ENCODE measurements at regions not wholly inside any gene's neighbourhood (a gene's known extent, or its start where the extent isn't known, plus 50 kb on each side); places are given as distances from the start of the nearest gene placed in this dataset.

DNA sequence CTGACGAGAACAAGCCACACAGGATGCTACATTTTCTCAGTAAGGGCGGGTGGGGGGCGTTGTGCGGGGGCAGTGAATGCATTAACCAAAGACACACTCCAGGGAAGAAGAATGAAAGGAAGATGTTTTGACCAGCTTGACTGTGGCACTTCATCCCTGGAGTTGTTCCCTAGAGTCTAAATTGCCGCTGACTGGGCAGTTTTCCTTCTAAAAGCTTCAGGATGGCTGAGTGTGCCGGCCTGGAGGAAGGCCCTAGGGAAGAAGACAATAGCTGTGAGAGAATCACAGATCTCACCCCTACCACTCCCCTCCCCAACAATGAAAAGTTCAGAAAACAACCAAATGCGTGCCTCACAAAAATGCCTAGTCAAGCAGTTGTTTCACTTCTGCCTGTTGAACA lies 67.2 kb downstream of the NKX2-1 start:
- no TSS peak for BruUV-seq (replicated peaks)
- Mint-ChIP-seq H3K36me3 (ENCODE audit: insufficient read depth, unreplicated experiment) (no peaks in the 10 kb centered on the region), H3K27ac (ENCODE audit: unreplicated experiment) (no peak overlapping the region), H3K4me1 (ENCODE audit: low read depth, unreplicated experiment) (no peaks in the 10 kb centered on the region), H3K27me3 (ENCODE audit: unreplicated experiment) (no peaks in the 10 kb centered on the region), H3K9me3 (ENCODE audit: low read depth, unreplicated experiment) (no peaks in the 10 kb centered on the region), H3K4me3 (ENCODE audit: low read depth, unreplicated experiment) (no peak overlapping the region)
- no peak for DNase-seq
- CTCF ChIA-PET, result interaction anchor here (0.6 kb wide), 1 partner anchor 17 kb away, joined by 4 read pairs; no protein-coding TSS in a partner anchor
- intact Hi-C loops (cut with micrococcal nuclease; ENCODE audit: unreplicated experiment), result no loop called here
- TF ChIP-seq, protein P1, sequence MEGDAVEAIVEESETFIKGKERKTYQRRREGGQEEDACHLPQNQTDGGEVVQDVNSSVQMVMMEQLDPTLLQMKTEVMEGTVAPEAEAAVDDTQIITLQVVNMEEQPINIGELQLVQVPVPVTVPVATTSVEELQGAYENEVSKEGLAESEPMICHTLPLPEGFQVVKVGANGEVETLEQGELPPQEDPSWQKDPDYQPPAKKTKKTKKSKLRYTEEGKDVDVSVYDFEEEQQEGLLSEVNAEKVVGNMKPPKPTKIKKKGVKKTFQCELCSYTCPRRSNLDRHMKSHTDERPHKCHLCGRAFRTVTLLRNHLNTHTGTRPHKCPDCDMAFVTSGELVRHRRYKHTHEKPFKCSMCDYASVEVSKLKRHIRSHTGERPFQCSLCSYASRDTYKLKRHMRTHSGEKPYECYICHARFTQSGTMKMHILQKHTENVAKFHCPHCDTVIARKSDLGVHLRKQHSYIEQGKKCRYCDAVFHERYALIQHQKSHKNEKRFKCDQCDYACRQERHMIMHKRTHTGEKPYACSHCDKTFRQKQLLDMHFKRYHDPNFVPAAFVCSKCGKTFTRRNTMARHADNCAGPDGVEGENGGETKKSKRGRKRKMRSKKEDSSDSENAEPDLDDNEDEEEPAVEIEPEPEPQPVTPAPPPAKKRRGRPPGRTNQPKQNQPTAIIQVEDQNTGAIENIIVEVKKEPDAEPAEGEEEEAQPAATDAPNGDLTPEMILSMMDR (IDR thresholded peaks at IDR 0.05; ENCODE audit: unreplicated experiment), result no peak

- Mint-ChIP-seq H3K36me3 (ENCODE audit: insufficient read depth, unreplicated experiment) (no peaks in the 10 kb centered on the region), H3K27me3 (ENCODE audit: unreplicated experiment) (no peaks in the 10 kb centered on the region), H3K9me3 (ENCODE audit: low read depth, unreplicated experiment) (no peaks in the 10 kb centered on the region), H3K4me3 (ENCODE audit: low read depth, unreplicated experiment) (no peak overlapping the region), H3K4me1 (ENCODE audit: low read depth, unreplicated experiment) (no peaks in the 10 kb centered on the region), H3K27ac (ENCODE audit: unreplicated experiment) (no peak overlapping the region)
- DNase-seq, result no peak
- no TSS peak for BruUV-seq (replicated peaks)
- intact Hi-C loops (cut with micrococcal nuclease; ENCODE audit: unreplicated experiment), result no loop called here
- CTCF ChIA-PET, result interaction anchor here (0.5 kb wide), 1 partner anchor 67 kb away, joined by 3 read pairs; no protein-coding TSS in a partner anchor
- TF ChIP-seq, protein P1 (IDR thresholded peaks at IDR 0.05; ENCODE audit: unreplicated experiment), result no peak
These were observed 68.5 kb downstream of the NKX2-1 start for GRCh38 chr14:36451310-36452065.

DNA sequence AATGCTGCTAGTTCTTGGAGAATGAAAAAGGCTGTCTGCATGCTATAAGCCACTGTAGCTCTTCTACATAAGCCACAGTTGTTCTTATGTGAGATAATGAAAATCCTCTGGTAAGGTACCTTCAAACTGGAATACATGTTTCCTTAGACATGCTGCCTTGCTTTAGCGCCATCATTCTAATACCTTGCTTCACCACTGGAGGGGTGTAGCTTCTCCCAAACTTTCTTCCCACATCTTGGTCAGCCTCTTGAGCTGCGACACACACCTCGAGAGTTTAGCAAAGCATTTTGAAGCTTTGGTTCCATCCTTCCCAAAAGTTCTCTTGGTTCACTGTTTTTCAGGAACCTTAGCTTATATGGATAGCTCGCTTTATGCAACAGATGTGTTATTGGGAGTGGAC lies 69.5 kb downstream of the NKX2-1 start:
- no TSS peak for BruUV-seq (replicated peaks)
- intact Hi-C loops (cut with micrococcal nuclease; ENCODE audit: unreplicated experiment), result no loop called here
- DNase-seq, result no peak
- no peaks in the 10 kb centered on the region for H3K36me3 Mint-ChIP-seq (ENCODE audit: insufficient read depth, unreplicated experiment)
- H3K4me3 Mint-ChIP-seq (ENCODE audit: low read depth, unreplicated experiment), result no peak overlapping the region
- H3K27me3 Mint-ChIP-seq (ENCODE audit: unreplicated experiment), result no peaks in the 10 kb centered on the region
- H3K27ac Mint-ChIP-seq (ENCODE audit: unreplicated experiment), result no peak overlapping the region
- CTCF ChIA-PET, result interaction anchor here (0.5 kb wide), 1 partner anchor 68 kb away, joined by 3 read pairs; no protein-coding TSS in a partner anchor
- TF ChIP-seq, protein P1 (IDR thresholded peaks at IDR 0.05; ENCODE audit: unreplicated experiment), result no peak
- H3K4me1 Mint-ChIP-seq (ENCODE audit: low read depth, unreplicated experiment), result no peaks in the 10 kb centered on the region
- H3K9me3 Mint-ChIP-seq (ENCODE audit: low read depth, unreplicated experiment), result no peaks in the 10 kb centered on the region

- Mint-ChIP-seq H3K4me1 (ENCODE audit: low read depth, unreplicated experiment) (no peaks in the 10 kb centered on the region), H3K27ac (ENCODE audit: unreplicated experiment) (no peak overlapping the region), H3K36me3 (ENCODE audit: insufficient read depth, unreplicated experiment) (no peaks in the 10 kb centered on the region), H3K27me3 (ENCODE audit: unreplicated experiment) (no peaks in the 10 kb centered on the region), H3K9me3 (ENCODE audit: low read depth, unreplicated experiment) (no peaks in the 10 kb centered on the region), H3K4me3 (ENCODE audit: low read depth, unreplicated experiment) (no peak overlapping the region)
- intact Hi-C loops (cut with micrococcal nuclease; ENCODE audit: unreplicated experiment), result no loop called here
- TF ChIP-seq, protein P1 (IDR thresholded peaks at IDR 0.05; ENCODE audit: unreplicated experiment), result no peak
- CTCF ChIA-PET, result no interaction called here
- no peak for DNase-seq
- BruUV-seq (replicated peaks), result no TSS peak
These were observed 70.1 kb downstream of the NKX2-1 start for GRCh38 chr14:36449903-36450302.
